ENCODE measurements at regions not wholly inside any gene's neighbourhood (a gene's known extent, or its start where the extent isn't known, plus 50 kb on each side); places are given as distances from the start of the nearest gene placed in this dataset.

DNA sequence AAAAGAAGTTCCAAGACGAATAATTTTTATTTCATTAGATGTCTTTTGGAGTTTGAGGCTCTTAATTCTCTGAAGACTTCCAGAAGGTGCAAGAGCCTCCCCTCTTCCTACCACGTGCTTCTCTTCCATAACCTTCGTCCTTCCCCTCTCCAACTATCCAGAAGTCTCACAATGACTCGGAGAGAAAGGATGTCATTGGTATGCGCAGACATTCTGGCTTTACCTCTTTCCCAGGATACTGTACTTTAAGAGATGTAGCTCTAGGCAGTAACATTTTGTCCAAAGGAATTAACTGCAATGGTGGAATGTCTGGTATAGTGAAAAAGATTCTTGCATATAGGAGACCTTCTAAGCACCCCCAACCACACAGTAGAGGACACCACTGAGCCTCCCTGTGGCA is 249.0 kb upstream of the OSR1 start:
- Histone ChIP-seq H3K27me3 (replicated peaks; ENCODE audit: insufficient read depth, low read depth, low read length, poor library complexity) (peaks cover 20% of the 10 kb centered on the region), H3K4me1 (ENCODE audit: insufficient read depth, low read length, poor library complexity, severe bottlenecking) (no peaks in the 10 kb centered on the region), H3K4me3 (ENCODE audit: low read depth, low read length, poor library complexity, severe bottlenecking) (no peak overlapping the region), H3K9me3 (ENCODE audit: low read depth, low read length, poor library complexity, severe bottlenecking) (no peaks in the 10 kb centered on the region), H3K36me3 (ENCODE audit: insufficient read depth, low read length, poor library complexity, severe bottlenecking) (no peaks in the 10 kb centered on the region), H3K27ac (ENCODE audit: low read depth, low read length, poor library complexity, severe bottlenecking) (no peak overlapping the region)
- intact Hi-C loops (cut with micrococcal nuclease; ENCODE audit: unreplicated experiment) = no loop called here
- BruUV-seq (replicated peaks) = no TSS peak
- POLR2A ChIA-PET (ENCODE audit: low non-redundant PET) = no interaction called here
- TF ChIP-seq, protein P1, sequence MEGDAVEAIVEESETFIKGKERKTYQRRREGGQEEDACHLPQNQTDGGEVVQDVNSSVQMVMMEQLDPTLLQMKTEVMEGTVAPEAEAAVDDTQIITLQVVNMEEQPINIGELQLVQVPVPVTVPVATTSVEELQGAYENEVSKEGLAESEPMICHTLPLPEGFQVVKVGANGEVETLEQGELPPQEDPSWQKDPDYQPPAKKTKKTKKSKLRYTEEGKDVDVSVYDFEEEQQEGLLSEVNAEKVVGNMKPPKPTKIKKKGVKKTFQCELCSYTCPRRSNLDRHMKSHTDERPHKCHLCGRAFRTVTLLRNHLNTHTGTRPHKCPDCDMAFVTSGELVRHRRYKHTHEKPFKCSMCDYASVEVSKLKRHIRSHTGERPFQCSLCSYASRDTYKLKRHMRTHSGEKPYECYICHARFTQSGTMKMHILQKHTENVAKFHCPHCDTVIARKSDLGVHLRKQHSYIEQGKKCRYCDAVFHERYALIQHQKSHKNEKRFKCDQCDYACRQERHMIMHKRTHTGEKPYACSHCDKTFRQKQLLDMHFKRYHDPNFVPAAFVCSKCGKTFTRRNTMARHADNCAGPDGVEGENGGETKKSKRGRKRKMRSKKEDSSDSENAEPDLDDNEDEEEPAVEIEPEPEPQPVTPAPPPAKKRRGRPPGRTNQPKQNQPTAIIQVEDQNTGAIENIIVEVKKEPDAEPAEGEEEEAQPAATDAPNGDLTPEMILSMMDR (conservative IDR thresholded peaks at IDR 0.05; ENCODE audit: low read depth, low read length) = no peak
- TF ChIP-seq EZH2 (IDR thresholded peaks at IDR 0.05; ENCODE audit: borderline replicate concordance, low read depth, low read length, poor library complexity, severe bottlenecking) = no peak
- CTCF ChIA-PET = no interaction called here
- DNase-seq (ENCODE audit: low spot score) = no peak

DNA sequence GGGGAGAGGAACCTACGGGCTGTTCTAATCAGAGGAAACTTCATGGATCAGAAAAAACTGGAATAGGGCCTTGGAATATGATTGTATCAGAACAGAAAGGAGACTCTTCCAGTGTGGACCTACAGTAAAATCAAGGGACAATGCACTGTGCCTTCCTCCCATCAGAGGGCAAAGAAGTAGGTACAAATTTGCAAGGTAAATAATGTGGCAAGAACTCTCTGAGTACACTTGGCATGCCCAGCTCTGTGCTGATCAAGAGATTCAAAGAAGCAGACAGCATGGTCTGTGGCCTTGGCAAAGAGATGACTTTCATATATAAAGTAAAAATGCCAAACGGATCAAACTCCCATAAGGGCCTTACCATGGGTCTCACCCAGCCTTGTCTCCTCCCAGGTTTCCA is 242.6 kb upstream of the OSR1 start:
- CTCF ChIA-PET = no interaction called here
- H3K27me3 ChIP-seq (replicated peaks; ENCODE audit: insufficient read depth, low read depth, low read length, poor library complexity) = peaks cover 1% of the 10 kb centered on the region
- POLR2A ChIA-PET (ENCODE audit: low non-redundant PET) = no interaction called here
- no peak overlapping the region for H3K27ac ChIP-seq (ENCODE audit: low read depth, low read length, poor library complexity, severe bottlenecking)
- intact Hi-C loops (cut with micrococcal nuclease; ENCODE audit: unreplicated experiment) = no loop called here
- no peak for TF ChIP-seq EZH2 (IDR thresholded peaks at IDR 0.05; ENCODE audit: borderline replicate concordance, low read depth, low read length, poor library complexity, severe bottlenecking)
- TF ChIP-seq, protein P1 (conservative IDR thresholded peaks at IDR 0.05; ENCODE audit: low read depth, low read length) = no peak
- no TSS peak for BruUV-seq (replicated peaks)
- H3K36me3 ChIP-seq (ENCODE audit: insufficient read depth, low read length, poor library complexity, severe bottlenecking) = no peaks in the 10 kb centered on the region
- no peak overlapping the region for H3K4me3 ChIP-seq (ENCODE audit: low read depth, low read length, poor library complexity, severe bottlenecking)
- no peaks in the 10 kb centered on the region for H3K4me1 ChIP-seq (ENCODE audit: insufficient read depth, low read length, poor library complexity, severe bottlenecking)
- no peak for DNase-seq (ENCODE audit: low spot score)
- H3K9me3 ChIP-seq (ENCODE audit: low read depth, low read length, poor library complexity, severe bottlenecking) = no peaks in the 10 kb centered on the region

DNA sequence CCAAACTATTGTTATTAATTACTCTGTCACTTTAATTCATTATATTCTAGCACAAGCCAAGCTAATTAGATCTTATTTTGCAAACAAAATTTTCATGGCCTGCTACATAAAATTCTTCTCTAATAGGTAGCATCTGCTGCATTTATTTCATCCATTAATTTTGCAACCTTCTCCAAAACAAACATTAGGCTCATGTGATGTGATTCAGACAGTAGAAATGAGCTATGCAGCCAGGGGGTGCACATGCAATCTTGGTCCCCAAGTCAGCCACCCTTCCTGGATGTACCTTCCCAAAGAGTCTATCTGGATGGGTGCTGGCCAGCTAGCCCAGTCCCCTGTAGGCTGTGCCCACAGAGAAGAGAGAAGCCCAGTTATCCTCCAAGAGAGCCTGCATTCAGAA is 242.1 kb upstream of the OSR1 start:
- ChIA-PET POLR2A (ENCODE audit: low non-redundant PET) (no interaction called here), CTCF (no interaction called here)
- no peaks in the 10 kb centered on the region for H3K36me3 ChIP-seq (ENCODE audit: insufficient read depth, low read length, poor library complexity, severe bottlenecking)
- no peaks in the 10 kb centered on the region for H3K27me3 ChIP-seq (replicated peaks; ENCODE audit: insufficient read depth, low read depth, low read length, poor library complexity)
- BruUV-seq (replicated peaks) = no TSS peak
- H3K9me3 ChIP-seq (ENCODE audit: low read depth, low read length, poor library complexity, severe bottlenecking) = no peaks in the 10 kb centered on the region
- no peak for DNase-seq (ENCODE audit: low spot score)
- intact Hi-C loops (cut with micrococcal nuclease; ENCODE audit: unreplicated experiment) = no loop called here
- H3K4me1 ChIP-seq (ENCODE audit: insufficient read depth, low read length, poor library complexity, severe bottlenecking) = no peaks in the 10 kb centered on the region
- H3K4me3 ChIP-seq (ENCODE audit: low read depth, low read length, poor library complexity, severe bottlenecking) = no peak overlapping the region
- TF ChIP-seq EZH2 (IDR thresholded peaks at IDR 0.05; ENCODE audit: borderline replicate concordance, low read depth, low read length, poor library complexity, severe bottlenecking) = no peak
- TF ChIP-seq, protein P1 (conservative IDR thresholded peaks at IDR 0.05; ENCODE audit: low read depth, low read length) = no peak
- no peak overlapping the region for H3K27ac ChIP-seq (ENCODE audit: low read depth, low read length, poor library complexity, severe bottlenecking)
